CD4-positive, CD25-positive, alpha-beta regulatory T cell (primary cell): ENCODE measurements at regions not wholly inside any gene's neighbourhood (a gene's known extent, or its start where the extent isn't known, plus 50 kb on each side); places are given as distances from the start of the nearest gene placed in this dataset.
"Not testable (repeated sequence)": the region's sequence is repeated elsewhere in the genome, so short reads cannot be mapped to it uniquely, and the experiment has no call there.

Experiments
- ATAC-seq, 2 donors: fragments of 150-1000 bp; cut with Tn5 transposase; one replicate each; pipeline ENCODE4 v1.10.0; 2021; ENCODE audit warnings: low read depth in 2 of 2, moderate number of reproducible peaks in 2 of 2, moderate library complexity in 1 of 2
- DNase-seq, 3 donors: peaks; one replicate each; pipeline versions ENCODE4 v3.0.0 to v3.0.0-alpha.2; 2012 to 2022; ENCODE audit warnings: mixed read lengths in 1 of 3
- H3K27ac ChIP-seq: one replicate; pipeline ENCODE4 v1.7.0; 2013; ENCODE audit warnings: mild to moderate bottlenecking, low read length; ENCODE audit not compliant: insufficient read depth, poor library complexity, severe bottlenecking
- H3K27me3 ChIP-seq: one replicate; pipeline ENCODE4 v1.7.0; 2013; ENCODE audit warnings: low read length; ENCODE audit not compliant: control insufficient read depth, insufficient read depth
- H3K36me3 ChIP-seq: one replicate; pipeline ENCODE4 v1.7.0; 2013; ENCODE audit warnings: mild to moderate bottlenecking, low read length, moderate library complexity; ENCODE audit not compliant: control insufficient read depth, insufficient read depth
- H3K4me1 ChIP-seq: 2 replicates; pipeline ENCODE4 v1.7.0; 2013; ENCODE audit warnings: mild to moderate bottlenecking, low read length; ENCODE audit not compliant: insufficient read depth, control insufficient read depth, poor library complexity, severe bottlenecking
- H3K4me3 ChIP-seq: one replicate; pipeline ENCODE4 v1.7.0; 2013; ENCODE audit warnings: low read depth, mild to moderate bottlenecking, low read length, moderate library complexity
- H3K9me3 ChIP-seq, 2 experiments: 1 replicate in 1 of 2; 2 replicates in 1 of 2; pipeline ENCODE4 v1.7.0; 2013; ENCODE audit warnings: low read length in 2 of 2, mild to moderate bottlenecking in 1 of 2, moderate library complexity in 1 of 2; ENCODE audit not compliant: control insufficient read depth in 2 of 2
- H3K27ac Mint-ChIP-seq, 3 donors: one replicate each; pipeline ENCODE4 v1.8.0; 2020 to 2022; ENCODE audit warnings: mild to moderate bottlenecking in 3 of 3, mixed read lengths in 3 of 3, moderate library complexity in 2 of 3
- H3K27me3 Mint-ChIP-seq: one replicate; pipeline ENCODE4 v1.8.0; 2022; ENCODE audit warnings: mild to moderate bottlenecking, mixed read lengths
- H3K36me3 Mint-ChIP-seq: one replicate; pipeline ENCODE4 v1.8.0; 2020; ENCODE audit warnings: mixed read lengths
- H3K4me1 Mint-ChIP-seq, 4 donors: one replicate each; pipeline ENCODE4 v1.8.0; 2020 to 2022; ENCODE audit warnings: mixed read lengths in 4 of 4, mild to moderate bottlenecking in 1 of 4
- H3K4me3 Mint-ChIP-seq, 4 donors: one replicate each; pipeline ENCODE4 v1.8.0; 2020 to 2022; ENCODE audit warnings: mild to moderate bottlenecking in 4 of 4, mixed read lengths in 4 of 4, moderate library complexity in 3 of 4
- H3K9me3 Mint-ChIP-seq, 7 donors: one replicate each; pipeline ENCODE4 v1.8.0; 2020 to 2022; ENCODE audit warnings: mixed read lengths in 7 of 7, mild to moderate bottlenecking in 3 of 7, moderate library complexity in 2 of 7

DNA sequence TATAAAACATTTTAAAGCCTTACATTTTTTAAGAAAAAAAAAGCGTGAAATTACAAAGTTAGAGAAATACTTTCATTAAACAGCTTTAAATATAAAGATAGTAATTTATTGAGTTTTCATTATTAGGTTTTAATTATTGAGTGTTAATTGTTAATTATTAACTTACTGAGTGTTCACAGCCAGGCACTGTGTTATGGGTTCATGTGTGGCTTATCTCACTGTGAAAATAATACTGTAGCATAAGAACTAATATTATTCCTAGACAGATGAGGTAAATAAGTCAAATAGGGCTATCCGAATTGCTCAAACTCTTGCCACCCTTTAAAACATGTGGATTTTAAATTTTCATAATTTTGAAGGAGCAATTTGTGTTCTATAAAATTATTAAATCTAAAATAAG lies 956.1 kb upstream of the PCDH20 start:
- Mint-ChIP-seq H3K9me3 (peaks cover 0 to 19% (median 4%) of the 10 kb centered on the region in 7 donors), H3K4me1 (no peaks in the 10 kb centered on the region), H3K4me3 (no peak overlapping the region), H3K27ac (no peak overlapping the region), H3K36me3 (no peaks in the 10 kb centered on the region), H3K27me3 (no peaks in the 10 kb centered on the region)
- DNase-seq (no peak), ATAC-seq (no peak)
- no peaks in the 10 kb centered on the region for H3K36me3 ChIP-seq
- no peak overlapping the region for H3K4me3 ChIP-seq
- no peaks in the 10 kb centered on the region for H3K27me3 ChIP-seq
- H3K9me3 ChIP-seq: peaks cover 0 to 2% of the 10 kb centered on the region in 2 experiments
- no peak overlapping the region for H3K27ac ChIP-seq
- H3K4me1 ChIP-seq: no peaks in the 10 kb centered on the region

DNA sequence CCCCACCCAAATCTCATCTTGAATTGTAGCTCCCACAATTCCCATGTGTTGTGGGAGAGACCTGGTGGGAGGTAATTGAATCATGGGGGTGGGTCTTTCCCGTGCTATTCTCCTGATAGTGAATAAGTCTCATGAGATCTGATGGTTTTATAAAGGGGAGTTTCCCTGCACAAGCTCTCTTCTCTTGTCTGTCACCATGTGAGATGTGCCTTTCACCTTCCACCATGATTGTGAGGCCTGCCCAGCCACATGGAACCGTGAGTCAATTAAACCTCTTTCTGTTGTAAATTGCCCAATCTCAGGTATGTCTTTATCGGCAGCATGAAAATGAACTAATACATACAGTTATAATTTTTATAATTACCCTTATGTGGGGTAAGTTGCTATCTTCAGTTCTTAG lies 952.3 kb upstream of the PCDH20 start:
- not testable (repeated sequence) for H3K4me3 ChIP-seq, H3K4me1 Mint-ChIP-seq, H3K27ac ChIP-seq, H3K4me3 Mint-ChIP-seq, H3K27ac Mint-ChIP-seq, H3K36me3 ChIP-seq, H3K36me3 Mint-ChIP-seq, H3K27me3 Mint-ChIP-seq, H3K9me3 ChIP-seq, DNase-seq, H3K27me3 ChIP-seq, H3K4me1 ChIP-seq, ATAC-seq
- H3K9me3 Mint-ChIP-seq: peaks cover 0 to 27% (median 7%) of the 10 kb centered on the region in 7 donors

DNA sequence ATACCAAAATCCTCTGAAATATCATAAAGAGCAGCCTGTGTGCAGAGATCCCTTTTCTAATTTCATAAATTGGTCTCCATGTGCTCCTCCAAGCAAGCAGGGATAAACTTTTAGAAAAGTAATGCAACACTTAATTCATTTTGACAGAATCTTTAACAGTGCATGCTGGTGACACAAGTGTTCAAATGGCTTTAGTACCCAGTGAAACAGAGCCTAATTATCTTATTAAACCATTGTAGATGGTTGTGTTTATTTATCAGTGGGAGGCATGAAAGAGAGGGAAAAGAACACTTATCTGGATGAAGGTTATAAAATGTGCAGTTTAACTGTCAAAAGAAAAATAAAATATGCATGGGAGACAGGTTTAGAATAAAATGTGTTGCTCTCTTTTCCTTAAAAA lies 945.0 kb upstream of the PCDH20 start:
- H3K9me3 Mint-ChIP-seq: peaks cover 0 to 12% (median 0%) of the 10 kb centered on the region in 7 donors
- no peaks in the 10 kb centered on the region for H3K36me3 ChIP-seq
- H3K27ac ChIP-seq: no peak overlapping the region
- no peaks in the 10 kb centered on the region for H3K36me3 Mint-ChIP-seq
- H3K9me3 ChIP-seq: peaks cover 0 to 2% of the 10 kb centered on the region in 2 experiments
- no peak for DNase-seq
- no peaks in the 10 kb centered on the region for H3K4me1 ChIP-seq
- no peaks in the 10 kb centered on the region for H3K4me1 Mint-ChIP-seq
- H3K27me3 Mint-ChIP-seq: no peaks in the 10 kb centered on the region
- no peak overlapping the region for H3K4me3 Mint-ChIP-seq
- H3K4me3 ChIP-seq: no peak overlapping the region
- no peak overlapping the region for H3K27ac Mint-ChIP-seq
- no peaks in the 10 kb centered on the region for H3K27me3 ChIP-seq
- ATAC-seq: no peak

DNA sequence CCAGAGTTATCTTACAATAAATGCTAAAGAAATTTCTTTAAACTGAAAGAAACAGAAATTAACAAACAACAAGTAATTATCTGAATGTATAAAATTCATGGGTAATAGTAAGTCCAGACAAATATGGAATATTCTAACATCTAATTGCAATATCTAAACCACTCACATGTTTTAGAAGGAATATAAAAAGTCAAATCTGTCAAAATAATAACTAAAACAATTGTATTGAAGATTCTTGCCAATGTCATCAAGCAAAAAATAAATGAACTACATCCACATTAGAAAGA lies 942.9 kb upstream of the PCDH20 start:
- Histone ChIP-seq H3K27me3 (no peaks in the 10 kb centered on the region), H3K36me3 (no peaks in the 10 kb centered on the region), H3K4me3 (no peak overlapping the region), H3K9me3 (no peaks in the 10 kb centered on the region), H3K4me1 (no peaks in the 10 kb centered on the region), H3K27ac (no peak overlapping the region)
- ATAC-seq (no peak), DNase-seq (no peak)
- H3K4me3 Mint-ChIP-seq: no peak overlapping the region
- H3K27ac Mint-ChIP-seq: no peak overlapping the region
- peaks cover 0 to 21% (median 4%) of the 10 kb centered on the region in 7 donors for H3K9me3 Mint-ChIP-seq
- H3K36me3 Mint-ChIP-seq: no peaks in the 10 kb centered on the region
- no peaks in the 10 kb centered on the region for H3K4me1 Mint-ChIP-seq
- no peaks in the 10 kb centered on the region for H3K27me3 Mint-ChIP-seq

DNA sequence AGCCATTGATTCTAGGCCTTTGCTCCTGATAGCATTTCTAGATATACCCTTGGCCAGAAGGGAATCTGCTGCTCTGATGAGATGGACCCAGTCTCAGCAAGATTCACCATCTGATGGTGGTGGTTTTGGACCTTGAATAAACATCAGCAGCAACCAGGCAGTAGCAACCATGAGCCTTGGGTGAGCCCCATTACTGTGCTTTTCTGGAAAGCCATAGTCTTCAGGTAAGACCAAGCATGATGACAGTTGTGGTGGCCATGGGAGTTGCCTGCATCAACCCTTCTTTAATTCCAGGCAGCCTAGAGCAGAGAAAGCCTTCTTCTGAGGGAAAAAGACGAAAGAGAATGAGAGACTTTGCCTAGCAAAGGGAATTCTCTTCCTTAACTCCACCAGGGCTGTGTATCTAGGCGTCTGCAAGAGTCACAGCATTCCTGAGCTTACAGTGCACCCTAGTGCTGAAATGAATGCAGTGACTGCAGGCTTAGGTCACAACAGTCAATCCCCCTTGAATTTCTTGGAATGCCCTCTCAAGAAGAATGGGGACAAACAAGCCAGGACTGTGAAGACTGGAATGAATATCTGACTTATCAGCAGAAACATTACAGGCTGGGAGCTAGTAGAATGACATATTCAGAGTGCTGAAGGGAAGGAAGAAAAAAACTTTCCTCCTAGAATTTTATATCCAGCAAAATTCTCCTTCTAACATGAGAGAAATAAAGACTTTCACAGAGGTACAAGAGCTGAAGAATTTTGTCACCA lies 942.4 kb upstream of the PCDH20 start:
- Histone ChIP-seq H3K4me1 (no peaks in the 10 kb centered on the region), H3K9me3 (no peaks in the 10 kb centered on the region), H3K27ac (no peak overlapping the region), H3K4me3 (no peak overlapping the region), H3K36me3 (no peaks in the 10 kb centered on the region), H3K27me3 (no peaks in the 10 kb centered on the region)
- DNase-seq (no peak), ATAC-seq (no peak)
- H3K27me3 Mint-ChIP-seq: no peaks in the 10 kb centered on the region
- H3K4me1 Mint-ChIP-seq: no peaks in the 10 kb centered on the region
- no peaks in the 10 kb centered on the region for H3K36me3 Mint-ChIP-seq
- no peak overlapping the region for H3K27ac Mint-ChIP-seq
- H3K9me3 Mint-ChIP-seq: peaks cover 0 to 21% (median 4%) of the 10 kb centered on the region in 7 donors
- H3K4me3 Mint-ChIP-seq: no peak overlapping the region

DNA sequence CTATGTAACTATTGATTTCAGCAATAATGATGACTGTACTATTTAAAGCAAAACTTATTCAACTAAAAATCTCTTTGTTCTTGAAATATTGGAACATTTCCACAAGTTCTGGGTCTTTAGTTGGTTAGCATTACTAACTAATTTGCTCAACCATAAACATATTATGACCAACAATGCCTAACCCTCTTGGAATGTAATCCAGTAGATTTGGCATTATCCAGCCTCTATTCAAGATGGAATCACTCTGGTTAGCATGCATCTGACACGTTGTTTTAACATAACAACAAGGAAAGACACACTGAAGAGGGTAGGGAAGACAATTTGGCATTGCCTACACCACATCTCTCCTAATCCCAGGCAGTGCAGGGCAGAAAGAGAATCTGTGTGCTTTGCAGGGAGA lies 941.3 kb upstream of the PCDH20 start:
- H3K4me3 ChIP-seq: no peak overlapping the region
- H3K27me3 ChIP-seq: no peaks in the 10 kb centered on the region
- Mint-ChIP-seq H3K27ac (no peak overlapping the region), H3K27me3 (no peaks in the 10 kb centered on the region), H3K9me3 (peaks cover 0 to 21% (median 4%) of the 10 kb centered on the region in 7 donors), H3K36me3 (no peaks in the 10 kb centered on the region), H3K4me3 (no peak overlapping the region), H3K4me1 (no peaks in the 10 kb centered on the region)
- H3K9me3 ChIP-seq: no peaks in the 10 kb centered on the region
- DNase-seq (no peak), ATAC-seq (no peak)
- H3K4me1 ChIP-seq: no peaks in the 10 kb centered on the region
- H3K27ac ChIP-seq: no peak overlapping the region
- H3K36me3 ChIP-seq: no peaks in the 10 kb centered on the region

DNA sequence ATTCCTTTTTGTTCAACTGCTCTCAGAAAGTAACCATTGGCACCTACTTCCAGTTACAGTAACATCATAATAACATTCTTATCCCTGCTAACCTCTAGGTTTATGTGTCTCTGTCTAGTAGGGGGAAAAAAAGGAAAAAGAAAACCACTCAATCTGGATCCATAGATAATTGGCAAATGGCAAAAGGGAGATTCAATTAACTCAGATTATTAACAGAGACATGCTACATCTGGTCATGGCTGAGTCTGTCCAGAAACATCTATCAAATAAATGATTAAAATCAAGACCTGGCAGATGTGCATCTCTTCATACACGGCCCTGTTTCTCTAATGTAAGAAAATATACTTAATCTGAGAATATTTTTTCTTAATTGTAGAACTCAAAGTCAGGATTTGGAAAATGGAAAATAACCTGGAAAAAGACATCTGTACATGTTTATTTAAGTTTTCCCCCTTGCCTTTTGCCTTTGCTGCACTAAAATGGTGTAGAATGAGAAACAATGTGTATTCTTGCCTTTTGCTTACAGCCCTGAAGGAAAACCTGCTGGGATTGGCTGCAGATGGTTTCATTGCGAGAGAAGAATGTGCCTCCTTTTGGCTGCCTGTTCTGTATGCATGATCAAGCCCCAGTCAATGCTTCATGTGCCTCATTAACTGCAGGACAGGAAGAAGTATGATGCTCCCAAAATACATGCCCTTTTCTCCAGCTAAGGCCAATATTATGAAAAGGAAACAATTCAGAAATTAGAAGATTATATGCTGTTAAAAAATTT lies 921.6 kb upstream of the PCDH20 start:
- Histone ChIP-seq H3K9me3 (peaks cover 0 to 2% of the 10 kb centered on the region in 2 experiments), H3K27me3 (no peaks in the 10 kb centered on the region), H3K36me3 (no peaks in the 10 kb centered on the region), H3K27ac (no peak overlapping the region), H3K4me1 (no peaks in the 10 kb centered on the region), H3K4me3 (no peak overlapping the region)
- Mint-ChIP-seq H3K27me3 (no peaks in the 10 kb centered on the region), H3K4me1 (no peaks in the 10 kb centered on the region), H3K36me3 (no peaks in the 10 kb centered on the region), H3K27ac (no peak overlapping the region), H3K4me3 (no peak overlapping the region), H3K9me3 (peaks cover 0 to 12% (median 4%) of the 10 kb centered on the region in 7 donors)
- DNase-seq (no peak), ATAC-seq (no peak)

DNA sequence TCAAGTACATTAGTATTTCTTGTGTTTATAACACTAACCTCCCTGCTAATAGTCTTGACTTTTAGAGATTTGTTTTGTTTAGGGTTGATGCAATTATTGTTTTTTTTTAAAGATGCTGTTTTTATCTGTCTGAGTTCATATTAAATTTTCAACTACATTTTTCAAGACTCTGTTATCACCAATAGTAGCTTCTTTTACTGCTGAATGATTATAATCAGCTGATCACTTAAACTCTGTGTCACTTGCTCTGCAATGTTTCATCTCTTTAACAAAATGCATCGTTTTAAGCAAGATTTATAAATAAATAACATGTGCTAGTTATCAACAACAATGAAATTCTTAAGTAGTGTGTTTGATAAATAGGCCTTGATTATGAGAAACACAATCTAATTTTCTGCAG lies 920.9 kb upstream of the PCDH20 start:
- Mint-ChIP-seq H3K4me3 (no peak overlapping the region), H3K36me3 (no peaks in the 10 kb centered on the region), H3K4me1 (no peaks in the 10 kb centered on the region), H3K9me3 (peaks cover 0 to 16% (median 7%) of the 10 kb centered on the region in 7 donors), H3K27ac (no peak overlapping the region), H3K27me3 (no peaks in the 10 kb centered on the region)
- Histone ChIP-seq H3K4me3 (no peak overlapping the region), H3K4me1 (no peaks in the 10 kb centered on the region), H3K9me3 (no peaks in the 10 kb centered on the region), H3K36me3 (no peaks in the 10 kb centered on the region), H3K27me3 (no peaks in the 10 kb centered on the region), H3K27ac (no peak overlapping the region)
- no peak for DNase-seq
- no peak for ATAC-seq
